ENCODE measurements at regions not wholly inside any gene's neighbourhood (a gene's known extent, or its start where the extent isn't known, plus 50 kb on each side); places are given as distances from the start of the nearest gene placed in this dataset.

DNA sequence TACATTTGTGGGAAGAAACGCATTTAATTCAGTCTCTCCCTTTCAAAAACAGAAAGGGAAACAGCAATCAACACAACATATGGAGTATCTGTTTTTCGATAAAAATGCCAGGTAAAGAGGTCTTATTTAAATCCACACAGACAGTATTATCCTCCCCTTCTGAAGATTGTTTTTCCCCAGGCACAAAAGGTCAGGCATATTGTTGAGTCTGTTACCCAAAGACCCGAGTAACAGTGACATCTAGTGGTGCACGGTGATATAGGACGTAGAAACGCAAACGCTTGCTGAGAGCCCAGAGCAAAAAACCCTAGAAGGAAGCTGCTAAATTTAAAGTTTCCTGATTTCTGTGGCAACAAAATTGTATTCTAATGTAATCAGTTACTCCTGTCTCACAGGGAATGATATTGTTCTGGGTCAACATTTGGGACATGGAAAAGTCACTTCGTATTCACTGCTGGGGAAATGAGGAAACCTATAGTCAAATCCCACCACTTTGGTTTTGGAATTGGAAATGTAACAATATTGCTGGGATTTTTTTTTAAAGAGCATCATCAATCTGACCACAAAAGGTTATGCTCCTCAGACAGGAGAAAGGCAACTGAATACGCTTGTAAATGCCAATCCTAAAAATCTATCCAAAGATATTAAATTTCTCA is 312.7 kb upstream of the CCDC54 start:
- no peak for TF ChIP-seq POLR2A (IDR thresholded peaks at IDR 0.05)
- TF ChIP-seq, protein P1, sequence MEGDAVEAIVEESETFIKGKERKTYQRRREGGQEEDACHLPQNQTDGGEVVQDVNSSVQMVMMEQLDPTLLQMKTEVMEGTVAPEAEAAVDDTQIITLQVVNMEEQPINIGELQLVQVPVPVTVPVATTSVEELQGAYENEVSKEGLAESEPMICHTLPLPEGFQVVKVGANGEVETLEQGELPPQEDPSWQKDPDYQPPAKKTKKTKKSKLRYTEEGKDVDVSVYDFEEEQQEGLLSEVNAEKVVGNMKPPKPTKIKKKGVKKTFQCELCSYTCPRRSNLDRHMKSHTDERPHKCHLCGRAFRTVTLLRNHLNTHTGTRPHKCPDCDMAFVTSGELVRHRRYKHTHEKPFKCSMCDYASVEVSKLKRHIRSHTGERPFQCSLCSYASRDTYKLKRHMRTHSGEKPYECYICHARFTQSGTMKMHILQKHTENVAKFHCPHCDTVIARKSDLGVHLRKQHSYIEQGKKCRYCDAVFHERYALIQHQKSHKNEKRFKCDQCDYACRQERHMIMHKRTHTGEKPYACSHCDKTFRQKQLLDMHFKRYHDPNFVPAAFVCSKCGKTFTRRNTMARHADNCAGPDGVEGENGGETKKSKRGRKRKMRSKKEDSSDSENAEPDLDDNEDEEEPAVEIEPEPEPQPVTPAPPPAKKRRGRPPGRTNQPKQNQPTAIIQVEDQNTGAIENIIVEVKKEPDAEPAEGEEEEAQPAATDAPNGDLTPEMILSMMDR (IDR thresholded peaks at IDR 0.05), result peak; percentile 42 to 78 (median 73)

Measured in transverse colon (tissue), 3 donors.